GM12878 (cell line): ENCODE measurements at regions not wholly inside any gene's neighbourhood (a gene's known extent, or its start where the extent isn't known, plus 50 kb on each side); places are given as distances from the start of the nearest gene placed in this dataset.

Experiments
- ATAC-seq: fragments of 200-7000 bp; cut with Tn5 transposase; 3 replicates; pipeline ENCODE4 v1.9.1; 2020; ENCODE audit warnings: mild to moderate bottlenecking, moderate library complexity
- BruUV-seq: library from RNA; stranded (reverse); fragments of 400-500 nt; replicated peaks from 2 replicates; lab custom pipeline; 2021; lab: Mats Ljungman, UMichigan
- CTCF ChIA-PET: fragments of 300-600 bp; sonication (Branson Sonifier 250); formaldehyde crosslinking; extraction: SDS; loops from one replicate; lab custom pipeline; 2021; ENCODE audit warnings: inconsistent platforms; lab: Yijun Ruan, JAX
- POLR2A ChIA-PET: fragments of 350-600 bp; formaldehyde crosslinking; extraction: SDS; loops from one replicate; lab custom pipeline; 2021; ENCODE audit warnings: inconsistent platforms; lab: Charles Lee
- RAD21 ChIA-PET: fragments of 300-600 bp; sonication (Branson Sonifier 250); formaldehyde crosslinking; loops from one replicate; lab custom pipeline; 2023; ENCODE audit warnings: antibody characterized with exemption; ENCODE audit not compliant: unreplicated experiment; lab: Charles Lee
- SMC1A ChIA-PET: fragments of 300-600 bp; sonication (Branson Sonifier 250); formaldehyde crosslinking; loops from one replicate; lab custom pipeline; 2023; ENCODE audit not compliant: unreplicated experiment, uncharacterized antibody; lab: Charles Lee
- DNase-seq: peaks from one replicate; pipeline ENCODE4 v3.0.0-alpha.2; 2011; ENCODE audit warnings: low read depth, low spot score
- FAIRE-seq: peaks from 3 replicates; lab custom pipeline; 2011; peaks lifted over from hg19 to GRCh38; lab: Jason Lieb, UNC
- H2AFZ ChIP-seq: 2 replicates; pipeline ENCODE4 v1.6.0; 2011; ENCODE audit warnings: low read depth, low read length, control low read depth; ENCODE audit not compliant: control insufficient read depth
- H3K27ac ChIP-seq: 2 replicates; pipeline ENCODE4 v1.5.1; 2011; ENCODE audit warnings: control low read depth; ENCODE audit not compliant: control insufficient read depth, insufficient read depth
- H3K27me3 ChIP-seq, 2 experiments: replicated peaks in 1 of 2; 2 replicates each; pipeline versions ENCODE4 v1.6.0 to v1.6.1; 2011; ENCODE audit warnings: low read length in 1 of 2; ENCODE audit not compliant: control insufficient read depth in 2 of 2, insufficient read depth in 2 of 2
- H3K36me3 ChIP-seq, 2 experiments: 2 replicates each; pipeline ENCODE4 v1.5.1; 2011; ENCODE audit warnings: low read length in 1 of 2; ENCODE audit not compliant: control insufficient read depth in 2 of 2, insufficient read depth in 2 of 2
- H3K4me1 ChIP-seq: 2 replicates; pipeline ENCODE4 v1.6.1; 2011; ENCODE audit warnings: mild to moderate bottlenecking, low read length, moderate library complexity, mixed read lengths; ENCODE audit not compliant: control insufficient read depth, insufficient read depth
- H3K4me2 ChIP-seq: 2 replicates; pipeline ENCODE4 v1.6.0; 2011; ENCODE audit warnings: control low read depth; ENCODE audit not compliant: control insufficient read depth, insufficient read depth
- H3K4me3 ChIP-seq: fragments of 200-600 bp; sonication (generic); 2 replicates; pipeline ENCODE4 v1.5.1; 2016
- H3K79me2 ChIP-seq: 2 replicates; pipeline ENCODE4 v1.6.0; 2011; ENCODE audit warnings: low read length; ENCODE audit not compliant: control insufficient read depth, insufficient read depth
- H3K9ac ChIP-seq: 2 replicates; pipeline ENCODE4 v1.8.0; 2011; ENCODE audit warnings: low read length, control low read depth, mixed read lengths; ENCODE audit not compliant: control insufficient read depth, insufficient read depth
- H3K9me3 ChIP-seq: replicated peaks from 3 replicates; pipeline ENCODE4 v1.5.1; 2011; ENCODE audit warnings: mild to moderate bottlenecking, low read length; ENCODE audit not compliant: control insufficient read depth, insufficient read depth
- H4K20me1 ChIP-seq: 2 replicates; pipeline ENCODE4 v1.6.0; 2011; ENCODE audit not compliant: control insufficient read depth, insufficient read depth
- CREB1 ChIP-seq: IDR thresholded peaks from 2 replicates; pipeline ENCODE4 v1.6.1; 2012; ENCODE audit warnings: low read depth, mild to moderate bottlenecking, inconsistent platforms
- HSF1 ChIP-seq: fragments of 150-350 bp; IDR thresholded peaks from 2 replicates; pipeline ENCODE4 v1.6.1; 2014; ENCODE audit warnings: mild to moderate bottlenecking, low read depth, low read length
- RUNX3 ChIP-seq: IDR thresholded peaks from 2 replicates; pipeline ENCODE4 v1.6.1; 2012; ENCODE audit warnings: low read length, inconsistent platforms
- SREBF1 ChIP-seq: IDR thresholded peaks from 2 replicates; pipeline ENCODE4 v1.6.1; 2012; ENCODE audit warnings: mild to moderate bottlenecking, low read length
- TARDBP ChIP-seq: IDR thresholded peaks from 2 replicates; pipeline ENCODE4 v1.6.1; 2016; ENCODE audit warnings: borderline replicate concordance
- ZNF384 ChIP-seq: IDR thresholded peaks from 2 replicates; pipeline ENCODE4 v1.6.1; 2012; ENCODE audit warnings: low read depth, mild to moderate bottlenecking, low read length, improper control_type of control experiment, borderline replicate concordance
- ZNF622 ChIP-seq: fragments of 450-650 bp; IDR thresholded peaks from 2 replicates; pipeline ENCODE4 v1.6.1; 2017; ENCODE audit warnings: mild to moderate bottlenecking, inconsistent platforms
- ZSCAN29 ChIP-seq: fragments of 450-650 bp; IDR thresholded peaks from 2 replicates; pipeline ENCODE4 v1.6.1; 2017; ENCODE audit warnings: mild to moderate bottlenecking, moderate library complexity
- WGBS: methylation state at CpG from one replicate; pipeline ENCODE4 v1.1.6; 2016; ENCODE audit warnings: low lambda C conversion rate; ENCODE audit not compliant: insufficient replicate concordance, insufficient coverage; ENCODE audit errors: missing lambda C conversion rate; 5-methylcytosine and 5-hydroxymethylcytosine counted together
- in situ Hi-C: fragments of 300-500 bp; cut with MboI; formaldehyde crosslinking; loops from 9 replicates; pipeline ENCODE4 v1.14.3; 2018; ENCODE audit warnings: mixed read lengths
- intact Hi-C: fragments of 100-400 bp; cut with micrococcal nuclease; formaldehyde crosslinking; loops from one replicate; pipeline ENCODE4 v1.14.2; 2022; ENCODE audit not compliant: unreplicated experiment

GRCh38 chr6:40195428-40196134 is 261.3 kb upstream of the MOCS1 start (continued):
- TF ChIP-seq HSF1, result no peak

- in situ Hi-C loops, result no loop called here
- FAIRE-seq, result no peak
- intact Hi-C loops, result no loop called here
These were observed 260.3 kb upstream of the MOCS1 start for GRCh38 chr6:40194447-40195170.

More at GRCh38 chr6:40194447-40195170, 260.3 kb upstream of the MOCS1 start:
- CTCF ChIA-PET, result interaction anchor here (1.3 to 1.5 kb wide), 3 partner anchors 72 to 213 kb away, joined by 3 to 4 read pairs (median 4); no protein-coding TSS in a partner anchor
- Histone ChIP-seq H3K4me2 (no peak overlapping the region), H3K4me1 (no peaks in the 10 kb centered on the region), H2AFZ (no peak overlapping the region), H3K9ac (no peak overlapping the region), H4K20me1 (no peaks in the 10 kb centered on the region), H3K36me3 (no peaks in the 10 kb centered on the region), H3K27ac (no peak overlapping the region), H3K27me3 (no peaks in the 10 kb centered on the region; a peak in 1 of 4 replicates), H3K79me2 (no peaks in the 10 kb centered on the region), H3K4me3 (no peak overlapping the region), H3K9me3 (no peaks in the 10 kb centered on the region)
- WGBS, result 3% methylated on average over 3 of the region's 3 CpGs
- BruUV-seq, result no TSS peak
- ATAC-seq, result no peak
- DNase-seq, result no peak
- POLR2A ChIA-PET, result no interaction called here
- RAD21 ChIA-PET, result interaction anchor here (1.3 kb wide), 1 partner anchor 46 kb away, joined by 4 read pairs; no protein-coding TSS in a partner anchor
- SMC1A ChIA-PET, result interaction anchor here (0.9 to 1.8 kb wide), 5 partner anchors 12 to 58 kb away, joined by 3 to 4 read pairs (median 3); no protein-coding TSS in a partner anchor
- TF ChIP-seq CREB1 (no peak), TARDBP (no peak), ZNF384 (no peak), RUNX3 (no peak), ZSCAN29 (no peak), SREBF1 (no peak), ZNF622 (no peak)
- TF ChIP-seq, all 136 proteins: peak for 0
